Ishikawa (cell line): ENCODE measurements at regions not wholly inside any gene's neighbourhood (a gene's known extent, or its start where the extent isn't known, plus 50 kb on each side); places are given as distances from the start of the nearest gene placed in this dataset.

Source experiments
- EP300 ChIP-seq: IDR thresholded peaks from 2 replicates; pipeline ENCODE4 v1.6.1; 2012; ENCODE audit warnings: borderline replicate concordance
- MAX ChIP-seq: IDR thresholded peaks from 2 replicates; pipeline ENCODE4 v1.6.1; 2012
- TCF12 ChIP-seq: IDR thresholded peaks from 2 replicates; pipeline ENCODE4 v1.6.1; 2012; ENCODE audit warnings: low read depth
- TEAD4 ChIP-seq: IDR thresholded peaks from 2 replicates; pipeline ENCODE4 v1.6.1; 2012
- USF1 ChIP-seq: IDR thresholded peaks from 2 replicates; pipeline ENCODE4 v1.6.1; 2012

GRCh38 chr13:110065780-110066179 is 241.2 kb downstream of the COL4A1 start:
- TF ChIP-seq EP300, result no peak
- no peak for TF ChIP-seq TCF12
- no peak for TF ChIP-seq MAX
- TF ChIP-seq TEAD4, result no peak
- TF ChIP-seq USF1, result no peak
